Gastrocnemius medialis (tissue), 4 donors: ENCODE measurements at regions not wholly inside any gene's neighbourhood (a gene's known extent, or its start where the extent isn't known, plus 50 kb on each side); places are given as distances from the start of the nearest gene placed in this dataset.
"Not testable (repeated sequence)": the region's sequence is repeated elsewhere in the genome, so short reads cannot be mapped to it uniquely, and the experiment has no call there.

ENCODE experiments used
- ATAC-seq, 2 donors: fragments of 150-250 bp; one replicate each; pipeline ENCODE4 v1.9.1; 2016
- DNase-seq, 2 donors: peaks; one replicate each; pipeline ENCODE4 v3.0.0-alpha.2; 2019
- H3K27ac ChIP-seq, 4 donors: fragments of 200-600 bp; sonication (generic); 1 replicate in 1 of 4; 2 replicates in 3 of 4; pipeline ENCODE4 v1.5.1; 2016 to 2018; ENCODE audit warnings: mild to moderate bottlenecking in 2 of 4, moderate library complexity in 1 of 4
- H3K27me3 ChIP-seq, 3 donors: fragments of 200-600 bp; sonication (generic) in 2 of 3; 1 replicate in 1 of 3; 2 replicates in 2 of 3; pipeline versions ENCODE4 v1.5.1 to v1.6.0; 2016 to 2019; ENCODE audit warnings: mild to moderate bottlenecking in 1 of 3, moderate library complexity in 1 of 3
- H3K36me3 ChIP-seq, 2 donors: fragments of 200-600 bp; sonication (generic) in 1 of 2; one replicate each; pipeline ENCODE4 v1.5.1; 2017 to 2018
- H3K4me1 ChIP-seq, 2 donors: fragments of 200-600 bp; sonication (generic) in 1 of 2; one replicate each; pipeline ENCODE4 v1.5.1; 2016 to 2017; ENCODE audit warnings: mild to moderate bottlenecking in 2 of 2
- H3K4me3 ChIP-seq, 4 donors: fragments of 200-600 bp; sonication (generic) in 3 of 4; 1 replicate in 1 of 4; 2 replicates in 3 of 4; pipeline ENCODE4 v1.5.1; 2016 to 2019; ENCODE audit warnings: mild to moderate bottlenecking in 2 of 4
- H3K9me3 ChIP-seq, 3 donors: fragments of 200-600 bp; sonication (generic) in 2 of 3; 1 replicate in 1 of 3; 2 replicates in 2 of 3; pipeline ENCODE4 v1.5.1; 2016 to 2019
- in situ Hi-C, 4 donors: fragments of 200-750 bp; cut with MboI; loops; one replicate each; pipeline versions ENCODE4 v1.15.0 to v1.8.0; 2017; ENCODE audit warnings: low sequenced_read_pairs in 4 of 4
- intact Hi-C: fragments of 100-400 bp; cut with DNase I; formaldehyde crosslinking; loops from one replicate; pipeline ENCODE4 v1.15.1; 2023; ENCODE audit warnings: low total_unique reads

DNA sequence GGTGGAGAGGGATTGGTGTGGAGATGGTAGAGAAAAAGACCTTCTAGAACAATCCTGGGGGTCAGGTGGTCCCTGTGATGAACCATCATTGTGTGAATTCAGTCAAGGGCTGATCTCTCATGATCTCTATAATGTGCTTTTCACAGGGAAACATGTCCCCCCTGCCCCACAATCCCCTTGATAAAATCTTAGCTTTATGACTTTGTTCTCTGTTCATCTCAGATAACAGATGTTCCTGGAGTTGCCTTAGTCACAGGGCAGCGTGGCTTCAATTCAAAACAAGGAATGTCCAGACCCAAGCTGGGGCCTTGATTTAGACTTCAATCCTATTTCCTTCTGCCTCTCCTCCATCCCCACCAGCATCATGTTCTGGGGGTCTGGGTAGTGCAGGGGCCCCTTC is 171.5 kb downstream of the CRLF3 start:
- H3K27me3 ChIP-seq, H3K9me3 ChIP-seq, H3K4me1 ChIP-seq, DNase-seq, ATAC-seq, intact Hi-C loops, in situ Hi-C loops, H3K27ac ChIP-seq, H3K36me3 ChIP-seq, H3K4me3 ChIP-seq: not testable (repeated sequence)

DNA sequence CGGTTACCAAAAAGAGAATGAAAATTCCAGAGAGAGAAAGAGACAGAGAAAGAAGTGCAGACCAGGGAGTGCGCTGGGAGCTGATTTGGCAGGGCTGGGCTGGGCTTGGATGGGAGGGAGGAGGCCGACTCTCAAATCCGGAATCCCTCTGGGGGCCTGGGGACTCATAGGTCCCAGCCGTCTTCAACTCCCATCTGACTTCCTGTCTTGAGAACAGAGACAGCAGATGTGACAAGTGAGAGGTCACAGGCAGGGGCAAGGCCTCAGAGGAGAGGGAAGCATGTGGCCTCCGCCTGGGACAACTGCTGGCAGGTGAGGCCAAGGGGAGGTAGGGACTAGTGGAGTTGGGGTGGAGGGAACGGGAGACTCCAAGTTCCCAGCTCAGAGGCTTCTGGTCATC is 172.9 kb downstream of the GOSR1 start:
- in situ Hi-C loops, H3K27ac ChIP-seq, intact Hi-C loops, DNase-seq, H3K9me3 ChIP-seq, H3K4me1 ChIP-seq, H3K4me3 ChIP-seq, H3K27me3 ChIP-seq, H3K36me3 ChIP-seq, ATAC-seq: not testable (repeated sequence)

DNA sequence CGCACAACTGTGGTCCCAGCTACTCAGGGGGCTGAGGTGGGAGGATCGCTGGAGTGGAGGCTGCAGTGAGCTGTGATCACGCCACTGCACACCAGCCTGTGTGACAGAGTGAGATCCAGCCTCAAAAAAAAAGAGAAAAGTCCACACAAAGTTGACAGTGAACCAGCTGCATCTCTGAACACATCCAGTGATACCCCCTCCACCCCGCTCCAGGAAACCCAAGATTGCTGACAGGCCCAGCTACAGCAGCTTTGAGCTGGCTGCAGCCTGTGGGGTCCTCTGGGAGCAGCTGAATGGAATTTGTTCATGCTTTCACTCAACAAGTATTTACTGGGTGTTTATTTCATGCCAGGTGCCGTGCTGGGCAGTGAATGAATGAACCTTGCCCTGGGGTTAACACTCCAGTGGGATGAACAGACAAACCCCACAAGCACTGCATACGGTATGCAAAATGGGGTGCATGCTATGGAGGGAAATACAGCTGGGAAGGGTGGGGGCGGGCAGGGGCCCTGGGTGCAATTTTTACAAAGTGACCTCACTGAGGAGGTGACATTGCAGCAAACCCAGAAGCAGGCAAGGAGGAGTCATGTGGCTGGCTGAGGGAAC is 170.9 kb downstream of the GOSR1 start:
- intact Hi-C loops, H3K9me3 ChIP-seq, in situ Hi-C loops, H3K36me3 ChIP-seq, H3K4me1 ChIP-seq, ATAC-seq, H3K27me3 ChIP-seq, H3K4me3 ChIP-seq, H3K27ac ChIP-seq, DNase-seq: not testable (repeated sequence)

DNA sequence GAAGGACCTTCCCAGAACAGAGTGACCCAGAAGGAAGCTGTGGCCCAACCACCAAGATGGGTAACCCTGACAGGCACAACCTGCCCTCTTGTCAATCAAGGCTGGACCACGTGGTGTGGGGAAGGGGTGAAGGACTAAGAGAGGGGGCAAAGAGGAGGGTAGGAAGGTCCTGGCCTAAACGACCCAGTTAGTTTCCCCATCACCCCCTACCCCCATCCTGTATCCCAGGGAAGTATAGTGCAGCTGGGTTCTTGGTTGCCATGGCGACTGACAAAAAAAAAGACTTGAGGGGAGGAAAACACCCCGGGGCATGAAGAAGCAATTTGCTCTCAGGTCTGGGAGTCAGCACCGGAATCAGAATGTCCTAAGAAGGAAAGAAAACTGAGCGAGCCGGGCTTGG is 168.7 kb downstream of the GOSR1 start:
- DNase-seq, H3K36me3 ChIP-seq, H3K9me3 ChIP-seq, intact Hi-C loops, H3K4me1 ChIP-seq, in situ Hi-C loops, H3K27ac ChIP-seq, H3K27me3 ChIP-seq, H3K4me3 ChIP-seq, ATAC-seq: not testable (repeated sequence)

DNA sequence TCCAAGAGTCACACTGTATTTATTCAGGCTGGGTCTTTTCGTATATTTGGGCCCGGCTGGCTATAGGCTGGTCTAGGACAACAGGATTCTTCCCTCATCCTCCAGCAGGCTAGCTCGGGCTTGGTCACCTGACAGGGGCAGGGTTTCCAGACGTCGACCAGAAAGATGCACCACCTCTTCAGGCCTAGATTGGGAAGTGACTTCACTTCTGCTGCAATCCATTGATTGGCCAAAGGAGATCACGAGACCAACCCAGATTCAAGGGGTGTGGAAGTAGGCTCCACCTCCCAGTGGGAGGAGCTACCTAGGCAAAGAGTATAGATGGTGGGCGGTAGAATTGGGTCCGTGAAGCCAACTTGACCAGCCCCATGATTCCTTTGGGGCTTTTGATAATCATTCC is 167.5 kb downstream of the GOSR1 start:
- intact Hi-C loops, ATAC-seq, in situ Hi-C loops, H3K27ac ChIP-seq, H3K27me3 ChIP-seq, DNase-seq, H3K36me3 ChIP-seq, H3K4me1 ChIP-seq, H3K9me3 ChIP-seq, H3K4me3 ChIP-seq: not testable (repeated sequence)

DNA sequence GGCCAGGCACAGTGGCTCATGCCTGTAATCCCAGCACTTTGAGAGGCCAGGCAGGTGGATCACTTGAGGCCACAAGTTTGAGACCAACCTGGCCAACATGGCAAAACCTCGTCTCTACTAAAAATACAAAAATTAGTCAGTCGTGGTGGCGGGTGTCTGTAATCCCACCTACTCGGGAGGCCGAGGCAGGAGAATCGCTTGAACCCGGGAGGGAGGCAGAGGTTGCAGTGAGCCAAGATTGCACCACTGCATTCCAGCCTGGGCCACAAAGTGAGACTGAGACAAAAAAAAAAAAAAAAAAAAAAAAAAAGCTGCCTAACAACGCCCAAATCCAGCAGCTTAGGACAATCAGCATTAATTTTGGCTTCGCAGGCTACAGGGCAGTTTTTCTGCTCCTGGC is 167.1 kb downstream of the GOSR1 start:
- H3K4me3 ChIP-seq, H3K4me1 ChIP-seq, H3K9me3 ChIP-seq, DNase-seq, in situ Hi-C loops, H3K27ac ChIP-seq, H3K36me3 ChIP-seq, ATAC-seq, H3K27me3 ChIP-seq, intact Hi-C loops: not testable (repeated sequence)

DNA sequence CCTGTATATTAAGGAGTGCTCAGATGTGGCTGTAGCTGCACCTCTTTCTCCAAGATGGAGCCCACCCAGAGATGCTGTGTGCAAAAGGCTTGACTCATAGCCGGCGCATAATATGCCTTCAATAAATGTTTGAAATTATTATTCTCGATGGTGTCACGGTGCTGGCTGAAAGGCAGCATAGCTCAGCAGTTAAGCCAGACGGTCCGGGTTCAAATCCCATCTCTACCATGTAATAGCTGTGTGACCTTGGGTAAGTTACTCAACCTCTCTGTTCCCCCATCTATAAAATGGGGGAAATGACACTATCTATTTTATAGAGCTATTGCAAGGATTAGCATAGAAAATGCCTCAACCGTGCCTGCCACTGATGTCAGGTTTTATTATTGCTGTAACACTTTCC is 164.2 kb downstream of the GOSR1 start:
- H3K9me3 ChIP-seq, H3K36me3 ChIP-seq, H3K4me3 ChIP-seq, intact Hi-C loops, DNase-seq, H3K4me1 ChIP-seq, ATAC-seq, in situ Hi-C loops, H3K27me3 ChIP-seq, H3K27ac ChIP-seq: not testable (repeated sequence)

DNA sequence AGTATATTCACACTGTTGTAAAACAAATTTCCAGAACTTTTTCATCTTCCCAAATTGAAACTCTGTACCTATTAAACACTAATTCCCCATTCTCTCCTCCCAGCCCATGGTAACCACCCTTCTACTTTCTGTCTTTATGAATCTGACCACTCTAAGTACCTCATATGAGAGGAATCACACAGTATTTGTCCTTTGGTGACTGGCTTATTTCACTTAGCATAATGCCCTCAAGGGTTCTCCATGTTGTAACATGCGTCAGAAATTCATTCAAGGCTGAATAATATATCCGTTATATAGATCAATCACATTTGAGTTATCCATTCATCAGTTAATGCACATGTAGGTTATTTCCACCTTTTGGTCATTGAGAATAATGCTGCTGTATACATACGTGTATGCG is 162.2 kb downstream of the GOSR1 start:
- in situ Hi-C loops, ATAC-seq, intact Hi-C loops: not testable (repeated sequence)

DNA sequence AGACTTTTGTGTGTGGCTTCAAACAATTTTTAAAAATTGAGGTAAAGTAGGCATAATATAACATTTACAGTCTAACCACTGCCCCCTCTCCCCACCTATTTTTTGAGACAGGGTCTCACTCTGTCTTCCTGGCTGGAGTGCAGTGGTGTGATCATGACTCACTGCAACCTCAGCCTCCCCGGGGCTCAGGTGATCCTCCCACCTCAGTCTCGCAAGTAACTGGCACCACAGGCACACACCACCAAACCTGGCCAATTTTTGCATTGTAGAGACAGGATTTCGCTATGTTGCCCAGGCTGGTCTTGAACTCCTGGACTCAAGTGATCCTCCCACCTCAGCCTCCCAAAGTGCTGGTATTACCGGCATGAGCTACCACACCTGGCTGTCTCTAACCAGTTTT is 161.8 kb downstream of the GOSR1 start:
- H3K36me3 ChIP-seq, H3K9me3 ChIP-seq, in situ Hi-C loops, H3K27ac ChIP-seq, H3K27me3 ChIP-seq, H3K4me1 ChIP-seq, H3K4me3 ChIP-seq, DNase-seq, intact Hi-C loops, ATAC-seq: not testable (repeated sequence)

More for the DNA sequence above, 162.2 kb downstream of the GOSR1 start:
- H3K36me3 ChIP-seq, H3K27me3 ChIP-seq, H3K9me3 ChIP-seq, H3K4me1 ChIP-seq, H3K4me3 ChIP-seq, H3K27ac ChIP-seq, DNase-seq: not testable (repeated sequence)

DNA sequence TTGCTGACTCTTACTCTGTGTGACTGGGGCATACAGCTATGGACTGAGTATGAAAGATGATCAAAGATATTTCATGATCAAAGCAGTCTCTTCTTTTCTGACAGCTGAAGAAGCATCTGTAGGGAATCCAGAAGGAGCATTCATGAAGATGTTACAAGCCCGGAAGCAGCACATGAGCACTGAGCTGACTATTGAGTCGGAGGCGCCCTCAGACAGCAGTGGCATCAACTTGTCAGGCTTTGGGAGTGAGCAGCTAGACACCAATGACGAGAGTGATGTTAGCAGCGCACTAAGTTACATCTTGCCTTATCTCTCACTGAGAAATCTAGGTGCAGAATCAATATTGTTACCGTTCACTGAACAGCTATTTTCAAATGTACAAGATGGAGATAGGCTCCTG is 154.4 kb downstream of the GOSR1 start:
- intact Hi-C loops, ATAC-seq: not testable (repeated sequence)

DNA sequence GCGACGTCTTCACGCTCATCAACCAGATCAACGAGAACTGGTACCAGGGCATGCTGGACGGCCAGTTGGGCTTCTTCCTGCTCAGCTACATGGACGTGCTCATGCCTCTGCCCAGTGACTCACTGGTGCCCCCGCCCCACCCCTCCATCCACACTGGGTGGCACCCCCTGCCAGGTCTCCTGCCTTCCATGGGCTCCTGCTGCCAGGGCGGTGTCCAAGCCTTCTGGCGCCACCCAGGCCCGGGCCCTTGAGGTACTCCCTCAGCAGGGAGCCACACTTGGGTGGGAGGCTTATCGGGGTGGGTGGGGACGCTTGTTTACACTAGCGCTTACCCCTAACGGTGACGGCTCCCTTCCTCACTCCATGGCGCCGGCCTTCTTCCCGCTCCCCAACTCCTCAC is 148.2 kb downstream of the GOSR1 start:
- DNase-seq, in situ Hi-C loops, H3K9me3 ChIP-seq, H3K4me3 ChIP-seq, ATAC-seq, H3K27ac ChIP-seq, intact Hi-C loops, H3K4me1 ChIP-seq, H3K27me3 ChIP-seq: not testable (repeated sequence)
- peaks cover 0 to 11% of the 10 kb centered on the region in 2 donors for H3K36me3 ChIP-seq

More for the DNA sequence above, 154.4 kb downstream of the GOSR1 start:
- H3K4me3 ChIP-seq, H3K36me3 ChIP-seq, H3K9me3 ChIP-seq, DNase-seq, in situ Hi-C loops, H3K27me3 ChIP-seq, H3K4me1 ChIP-seq, H3K27ac ChIP-seq: not testable (repeated sequence)

DNA sequence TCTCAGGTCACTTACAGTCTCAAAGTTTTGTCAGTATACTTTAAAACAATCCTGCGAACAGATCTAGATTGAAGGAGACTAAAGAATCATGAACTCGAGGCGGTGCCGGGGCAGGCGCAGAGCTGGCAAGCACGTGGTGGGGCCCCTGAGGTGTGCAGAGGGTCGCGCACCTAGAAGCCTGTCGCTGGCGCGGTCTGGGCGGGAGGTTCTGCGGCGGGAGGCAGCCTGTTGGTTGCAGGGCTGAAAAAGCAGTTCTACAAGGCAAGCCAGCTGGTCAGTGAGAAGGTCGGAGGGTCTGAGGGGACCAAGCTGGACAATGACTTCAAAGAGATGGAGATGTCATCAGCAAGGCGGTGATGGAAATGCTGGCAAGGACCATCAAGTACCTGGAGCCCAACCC is 147.0 kb downstream of the GOSR1 start:
- intact Hi-C loops, DNase-seq, ATAC-seq: not testable (repeated sequence)

More for the DNA sequence above, 147.0 kb downstream of the GOSR1 start:
- in situ Hi-C loops, H3K27ac ChIP-seq, H3K9me3 ChIP-seq, H3K27me3 ChIP-seq, H3K4me1 ChIP-seq, H3K4me3 ChIP-seq: not testable (repeated sequence)
- peaks cover 0 to 11% of the 10 kb centered on the region in 2 donors for H3K36me3 ChIP-seq
